Myocyte (in vitro differentiated cells): ENCODE measurements at regions not wholly inside any gene's neighbourhood (a gene's known extent, or its start where the extent isn't known, plus 50 kb on each side); places are given as distances from the start of the nearest gene placed in this dataset.
A peak's percentile ranks its signal among the peaks of the same experiment; 100 is the strongest.

Source experiments
- DNase-seq: peaks from one replicate; pipeline ENCODE4 v3.0.0-alpha.2; 2012; ENCODE audit warnings: low read depth

DNA sequence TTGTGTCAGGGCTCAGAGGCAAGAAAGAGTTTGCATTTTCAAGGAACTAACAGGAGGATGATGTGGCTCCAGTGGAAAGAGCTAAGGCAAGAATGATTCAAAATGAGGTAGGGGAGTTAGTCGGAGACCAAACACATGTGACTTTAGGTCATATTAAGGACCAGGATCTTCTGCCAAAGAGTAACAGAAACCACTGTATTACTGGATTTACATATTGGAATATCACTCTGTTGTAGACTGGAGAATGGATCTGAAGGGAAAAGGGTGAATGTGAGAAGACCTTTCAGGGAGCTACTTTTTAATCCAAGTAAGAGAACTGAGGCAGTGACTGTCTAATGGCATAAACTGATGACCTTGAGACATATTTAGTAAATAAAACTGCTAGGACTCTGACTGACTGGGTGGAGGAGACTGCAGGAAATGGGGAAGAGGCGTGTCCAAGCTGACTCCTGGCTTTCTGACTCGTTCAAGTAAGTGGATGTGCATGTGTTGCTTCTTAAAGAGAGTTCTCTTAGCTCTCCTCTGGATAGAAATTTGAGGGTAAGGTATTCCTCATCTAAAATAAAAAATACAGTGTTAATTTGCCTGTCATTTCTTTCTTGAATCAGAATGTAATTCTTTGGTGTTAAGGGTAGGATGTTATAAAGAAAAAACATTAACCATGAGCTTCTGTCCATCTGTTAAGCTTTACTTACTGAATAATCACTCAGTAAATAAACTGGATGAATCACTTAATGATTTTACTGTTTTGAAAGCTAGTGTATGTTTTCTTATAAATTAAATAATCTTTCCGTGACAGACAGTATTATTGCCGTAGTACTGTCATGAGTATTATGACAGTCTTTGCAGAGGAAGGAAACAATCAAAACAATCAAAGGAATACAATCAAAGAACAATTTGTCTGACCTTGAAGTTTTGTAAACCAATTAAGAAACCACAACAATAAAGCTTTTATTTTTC, 58.3 kb upstream of the CFAP20DC start:
- DNase-seq = no peak

DNA sequence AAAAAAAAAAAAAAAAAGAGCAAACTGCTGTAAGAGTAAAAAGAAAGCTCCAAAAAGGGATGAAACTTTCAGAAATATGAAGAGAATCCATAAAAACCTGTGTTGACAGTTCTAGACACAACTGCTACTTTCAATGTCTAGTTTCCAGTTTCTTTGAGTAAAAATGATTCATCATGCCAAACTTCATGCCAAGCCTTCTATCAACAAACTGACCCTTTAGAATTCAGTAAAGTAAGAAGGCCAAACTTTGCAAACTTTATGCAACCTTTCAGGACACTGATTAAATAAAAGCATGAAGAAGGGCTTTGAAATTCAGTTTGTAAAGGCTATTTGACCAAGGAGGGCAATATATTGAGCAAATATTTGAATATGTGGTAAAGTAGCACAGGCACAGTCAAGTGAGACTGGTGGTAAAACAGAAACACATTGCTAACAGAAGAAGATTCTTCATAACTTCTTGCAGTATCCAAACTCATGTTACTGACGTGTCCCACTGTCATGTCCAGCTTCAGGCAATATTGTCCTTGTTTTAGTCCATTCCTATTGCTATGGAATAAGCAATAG, 56.3 kb upstream of the CFAP20DC start:
- DNase-seq = no peak

DNA sequence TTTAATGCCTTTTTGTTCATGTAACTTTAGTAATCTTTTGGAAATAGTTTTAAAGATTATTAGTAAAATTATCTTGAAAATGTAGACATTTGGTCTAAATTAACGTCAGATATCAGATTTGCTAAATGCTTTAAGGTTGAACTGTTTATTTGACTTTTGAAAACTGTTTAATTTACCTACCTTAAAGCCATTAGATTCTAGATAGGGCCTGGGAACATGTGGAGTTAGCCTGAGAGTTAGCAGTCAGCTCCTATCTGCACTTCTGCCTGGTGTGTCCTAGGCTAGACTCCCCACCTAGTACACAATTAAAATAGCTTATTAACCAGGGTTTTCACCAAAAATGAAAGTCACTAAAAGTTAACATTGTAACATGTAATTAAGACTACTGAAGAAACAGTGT, 53.7 kb upstream of the CFAP20DC start:
- no peak for DNase-seq

DNA sequence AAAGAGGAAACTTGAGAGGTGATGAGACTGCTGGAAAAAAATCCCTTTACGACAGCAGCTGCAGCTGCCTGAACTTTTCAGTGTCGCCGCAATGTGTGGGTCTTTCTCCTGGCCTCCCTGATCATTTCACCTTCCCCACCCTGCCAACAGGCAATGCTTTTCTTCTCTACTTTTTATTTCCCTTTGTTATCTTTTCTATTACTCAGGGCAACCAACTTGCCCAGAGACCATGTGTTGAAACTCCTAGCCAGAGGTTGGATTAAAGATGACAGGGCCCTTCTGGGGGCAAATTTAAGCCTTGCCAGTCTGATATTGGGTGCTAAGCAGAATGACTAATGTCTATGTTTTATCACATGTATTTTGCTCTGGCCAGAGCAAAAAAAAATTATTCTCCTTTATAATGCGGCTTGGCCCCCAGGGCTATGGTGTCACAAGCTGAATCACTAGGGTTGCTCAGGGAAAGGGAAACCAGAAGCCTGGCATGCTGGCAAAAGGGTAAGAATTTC, 51.5 kb upstream of the CFAP20DC start:
- peak; percentile 87 for DNase-seq
